H9 (cell line): ENCODE measurements at regions not wholly inside any gene's neighbourhood (a gene's known extent, or its start where the extent isn't known, plus 50 kb on each side); places are given as distances from the start of the nearest gene placed in this dataset.

Source experiments
- DNase-seq: peaks from one replicate; pipeline ENCODE4 v3.0.0-alpha.2; 2017
- H2AFZ ChIP-seq: one replicate; pipeline ENCODE4 v1.6.1; 2013; ENCODE audit warnings: mild to moderate bottlenecking, low read length, control low read depth, moderate library complexity
- H2AK5ac ChIP-seq: 2 replicates; pipeline ENCODE4 v1.6.1; 2013; ENCODE audit warnings: low read length, control low read depth, mixed read lengths; ENCODE audit not compliant: insufficient read length
- H2BK120ac ChIP-seq: one replicate; pipeline ENCODE4 v1.6.1; 2013; ENCODE audit warnings: low read depth, mild to moderate bottlenecking, low read length, control low read depth, inconsistent platforms; ENCODE audit not compliant: poor library complexity, severe bottlenecking
- H2BK12ac ChIP-seq: 2 replicates; pipeline ENCODE4 v1.6.1; 2013; ENCODE audit warnings: low read length, control low read depth, mixed read lengths, low read depth; ENCODE audit not compliant: insufficient read length
- H2BK15ac ChIP-seq: 2 replicates; pipeline ENCODE4 v1.6.1; 2013; ENCODE audit warnings: low read depth, low read length, control low read depth
- H2BK20ac ChIP-seq: one replicate; pipeline ENCODE4 v1.6.1; 2013; ENCODE audit warnings: low read depth, mild to moderate bottlenecking, low read length, control low read depth, inconsistent platforms; ENCODE audit not compliant: poor library complexity, severe bottlenecking
- H2BK5ac ChIP-seq: 2 replicates; pipeline ENCODE4 v1.6.1; 2013; ENCODE audit warnings: low read length, control low read depth, mixed read lengths; ENCODE audit not compliant: insufficient read length
- H3K14ac ChIP-seq: 2 replicates; pipeline ENCODE4 v1.6.1; 2013; ENCODE audit warnings: low read length, control low read depth; ENCODE audit not compliant: insufficient read depth
- H3K18ac ChIP-seq: 2 replicates; pipeline ENCODE4 v1.6.1; 2013; ENCODE audit warnings: low read depth, mild to moderate bottlenecking, mixed read lengths, low read length, control low read depth; ENCODE audit not compliant: insufficient read length
- H3K23ac ChIP-seq: 2 replicates; pipeline ENCODE4 v1.6.1; 2013; ENCODE audit warnings: low read length, control low read depth, mixed read lengths, low read depth; ENCODE audit not compliant: insufficient read length
- H3K23me2 ChIP-seq: 2 replicates; pipeline ENCODE4 v1.6.1; 2013; ENCODE audit warnings: low read depth, mild to moderate bottlenecking, mixed read lengths, low read length, control low read depth; ENCODE audit not compliant: insufficient read length, poor library complexity, severe bottlenecking
- H3K27ac ChIP-seq: 2 replicates; pipeline ENCODE4 v1.5.1; 2013; ENCODE audit warnings: low read length, control low read depth, mixed read lengths, low read depth; ENCODE audit not compliant: insufficient read length
- H3K27me3 ChIP-seq: 2 replicates; pipeline ENCODE4 v1.6.1; 2013; ENCODE audit warnings: low read length, control low read depth, inconsistent platforms; ENCODE audit not compliant: insufficient read depth
- H3K4ac ChIP-seq: 2 replicates; pipeline ENCODE4 v1.6.1; 2013; ENCODE audit warnings: low read depth, mild to moderate bottlenecking, control low read depth, inconsistent platforms, low read length, moderate library complexity
- H3K4me1 ChIP-seq: 2 replicates; pipeline ENCODE4 v1.6.1; 2013; ENCODE audit warnings: low read length, control low read depth, inconsistent platforms; ENCODE audit not compliant: insufficient read depth
- H3K4me2 ChIP-seq: 2 replicates; pipeline ENCODE4 v1.6.1; 2013; ENCODE audit warnings: low read length, control low read depth, mixed read lengths; ENCODE audit not compliant: insufficient read length, insufficient read depth
- H3K56ac ChIP-seq: 2 replicates; pipeline ENCODE4 v1.6.1; 2013; ENCODE audit warnings: low read depth, mild to moderate bottlenecking, mixed read lengths, low read length, control low read depth; ENCODE audit not compliant: insufficient read length
- H3K79me1 ChIP-seq: 2 replicates; pipeline ENCODE4 v1.6.1; 2013; ENCODE audit warnings: low read depth, mild to moderate bottlenecking, moderate library complexity, low read length, control low read depth, inconsistent platforms; ENCODE audit not compliant: insufficient read depth, poor library complexity, severe bottlenecking
- H3K79me2 ChIP-seq: 2 replicates; pipeline ENCODE4 v1.6.1; 2013; ENCODE audit warnings: low read length, control low read depth, inconsistent platforms; ENCODE audit not compliant: insufficient read depth
- H3K9ac ChIP-seq: 2 replicates; pipeline ENCODE4 v1.6.1; 2013; ENCODE audit warnings: low read length, control low read depth, mixed read lengths; ENCODE audit not compliant: insufficient read length; ENCODE audit errors: extremely low read depth
- H3K9me3 ChIP-seq: one replicate; pipeline ENCODE4 v1.6.1; 2013; ENCODE audit warnings: low read depth, low read length, inconsistent platforms; ENCODE audit not compliant: control insufficient read depth
- H3T11ph ChIP-seq: one replicate; pipeline ENCODE4 v1.6.1; 2013; ENCODE audit warnings: mild to moderate bottlenecking, low read length, control low read depth, inconsistent platforms
- H4K20me1 ChIP-seq: one replicate; pipeline ENCODE4 v1.6.1; 2013; ENCODE audit not compliant: control insufficient read depth, insufficient read length, insufficient read depth
- H4K5ac ChIP-seq: 2 replicates; pipeline ENCODE4 v1.6.1; 2013; ENCODE audit warnings: low read depth, mild to moderate bottlenecking, mixed read lengths, low read length, control low read depth; ENCODE audit not compliant: insufficient read length
- H4K8ac ChIP-seq: replicated peaks from 2 replicates; pipeline ENCODE4 v1.6.1; 2013; ENCODE audit warnings: low read length, control low read depth, mixed read lengths, low read depth; ENCODE audit not compliant: insufficient read length
- H4K91ac ChIP-seq: 2 replicates; pipeline ENCODE4 v1.6.1; 2013; ENCODE audit warnings: low read depth, mild to moderate bottlenecking, moderate library complexity, mixed read lengths, low read length, control low read depth; ENCODE audit not compliant: insufficient read length
- H3K27ac Mint-ChIP-seq, 3 experiments: 2 replicates in 2 of 3; 3 replicates in 1 of 3; pipeline ENCODE4 v1.8.0; 2020 to 2021; ENCODE audit warnings: mixed read lengths in 3 of 3, mild to moderate bottlenecking in 1 of 3, moderate library complexity in 1 of 3
- H3K27me3 Mint-ChIP-seq: 2 replicates; pipeline ENCODE4 v1.8.0; 2021; ENCODE audit warnings: low read depth, mild to moderate bottlenecking, moderate library complexity, mixed read lengths
- H3K36me3 Mint-ChIP-seq, 3 experiments: 2 replicates in 2 of 3; 3 replicates in 1 of 3; pipeline ENCODE4 v1.8.0; 2020 to 2021; ENCODE audit warnings: low read depth in 3 of 3, mixed read lengths in 3 of 3; ENCODE audit not compliant: insufficient read depth in 1 of 3
- H3K4me1 Mint-ChIP-seq, 2 experiments: 2 replicates each; pipeline ENCODE4 v1.8.0; 2020; ENCODE audit warnings: mixed read lengths in 2 of 2
- H3K4me3 Mint-ChIP-seq, 2 experiments: 2 replicates in 1 of 2; 3 replicates in 1 of 2; pipeline ENCODE4 v1.8.0; 2020 to 2021; ENCODE audit warnings: mild to moderate bottlenecking in 2 of 2, mixed read lengths in 2 of 2, moderate library complexity in 1 of 2
- H3K9me3 Mint-ChIP-seq, 2 experiments: 2 replicates in 1 of 2; 3 replicates in 1 of 2; pipeline ENCODE4 v1.8.0; 2020; ENCODE audit warnings: mild to moderate bottlenecking in 2 of 2, mixed read lengths in 2 of 2, moderate library complexity in 1 of 2
- WGBS: extraction: QIAGEN DNeasy Blood & Tissue Kit; methylation state at CpG from one replicate; pipeline ENCODE4 v1.1.7; 2013; ENCODE audit warnings: missing lambda C conversion rate, low lambda C conversion rate, mixed read lengths; ENCODE audit not compliant: insufficient read length; ENCODE audit errors: extremely low coverage; 5-methylcytosine and 5-hydroxymethylcytosine counted together
- TF ChIP-seq, protein P1 (sequence below): fragments of 200-600 bp; sonication (generic); conservative IDR thresholded peaks from 3 replicates; pipeline ENCODE4 v1.8.0; 2021; ENCODE audit warnings: antibody characterized with exemption, mild to moderate bottlenecking

- peaks cover 9 to 31% (median 28%) of the 10 kb centered on the region in 3 experiments for H3K36me3 Mint-ChIP-seq
- H3K4me1 Mint-ChIP-seq, result peaks cover 8 to 10% of the 10 kb centered on the region in 2 experiments
- peaks cover 20 to 24% of the 10 kb centered on the region in 2 experiments for H3K9me3 Mint-ChIP-seq
Measured at GRCh38 chr7:121500360-121501058, 104.4 kb upstream of the FAM3C start.

More at GRCh38 chr7:121500360-121501058, 104.4 kb upstream of the FAM3C start:
- H3K23me2 ChIP-seq, result no peaks in the 10 kb centered on the region
- TF ChIP-seq, protein P1, sequence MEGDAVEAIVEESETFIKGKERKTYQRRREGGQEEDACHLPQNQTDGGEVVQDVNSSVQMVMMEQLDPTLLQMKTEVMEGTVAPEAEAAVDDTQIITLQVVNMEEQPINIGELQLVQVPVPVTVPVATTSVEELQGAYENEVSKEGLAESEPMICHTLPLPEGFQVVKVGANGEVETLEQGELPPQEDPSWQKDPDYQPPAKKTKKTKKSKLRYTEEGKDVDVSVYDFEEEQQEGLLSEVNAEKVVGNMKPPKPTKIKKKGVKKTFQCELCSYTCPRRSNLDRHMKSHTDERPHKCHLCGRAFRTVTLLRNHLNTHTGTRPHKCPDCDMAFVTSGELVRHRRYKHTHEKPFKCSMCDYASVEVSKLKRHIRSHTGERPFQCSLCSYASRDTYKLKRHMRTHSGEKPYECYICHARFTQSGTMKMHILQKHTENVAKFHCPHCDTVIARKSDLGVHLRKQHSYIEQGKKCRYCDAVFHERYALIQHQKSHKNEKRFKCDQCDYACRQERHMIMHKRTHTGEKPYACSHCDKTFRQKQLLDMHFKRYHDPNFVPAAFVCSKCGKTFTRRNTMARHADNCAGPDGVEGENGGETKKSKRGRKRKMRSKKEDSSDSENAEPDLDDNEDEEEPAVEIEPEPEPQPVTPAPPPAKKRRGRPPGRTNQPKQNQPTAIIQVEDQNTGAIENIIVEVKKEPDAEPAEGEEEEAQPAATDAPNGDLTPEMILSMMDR, result no peak
- H2AFZ ChIP-seq, result no peak overlapping the region
- H3K27me3 Mint-ChIP-seq, result no peaks in the 10 kb centered on the region
- H2BK20ac ChIP-seq, result no peak overlapping the region
- H4K91ac ChIP-seq, result no peak overlapping the region
- no peak overlapping the region for H4K8ac ChIP-seq
- no peak overlapping the region for H3K27ac Mint-ChIP-seq
- WGBS, result no CpG with 5 or more reads among the region's 2 CpGs
- H3K79me1 ChIP-seq, result no peaks in the 10 kb centered on the region
- H2BK5ac ChIP-seq, result no peak overlapping the region
- no peak overlapping the region for H2AK5ac ChIP-seq
- no peaks in the 10 kb centered on the region for H4K20me1 ChIP-seq
- no peak overlapping the region for H3K4ac ChIP-seq
- H4K5ac ChIP-seq, result no peak overlapping the region
- no peak overlapping the region for H3K4me2 ChIP-seq
- no peak overlapping the region for H2BK120ac ChIP-seq
- no peaks in the 10 kb centered on the region for H3K79me2 ChIP-seq
- H3K18ac ChIP-seq, result no peak overlapping the region
- H3K4me3 Mint-ChIP-seq, result no peak overlapping the region
- no peaks in the 10 kb centered on the region for H3K27me3 ChIP-seq
- no peak overlapping the region for H2BK15ac ChIP-seq
- no peak overlapping the region for H3K9ac ChIP-seq
- no peak overlapping the region for H3K23ac ChIP-seq
- no peak overlapping the region for H2BK12ac ChIP-seq
- no peak for DNase-seq
- peaks cover 6% of the 10 kb centered on the region for H3K9me3 ChIP-seq
- H3K4me1 ChIP-seq, result no peaks in the 10 kb centered on the region
- no peak overlapping the region for H3T11ph ChIP-seq
- no peak overlapping the region for H3K27ac ChIP-seq
- no peak overlapping the region for H3K14ac ChIP-seq
- H3K56ac ChIP-seq, result no peak overlapping the region
